Fibroblast of lung (primary cell): ENCODE measurements at regions not wholly inside any gene's neighbourhood (a gene's known extent, or its start where the extent isn't known, plus 50 kb on each side); places are given as distances from the start of the nearest gene placed in this dataset.
A peak's percentile ranks its signal among the peaks of the same experiment; 100 is the strongest.

ENCODE experiments used
- DNase-seq, 2 donors: peaks; one replicate each; pipeline versions ENCODE4 v3.0.0 to v3.0.0-alpha.2; 2010; ENCODE audit warnings: low read depth in 2 of 2
- H2AFZ ChIP-seq: 2 replicates; pipeline ENCODE4 v1.5.1; 2012; ENCODE audit warnings: low read length, control low read depth, inconsistent platforms
- H3K27ac ChIP-seq: 2 replicates; pipeline ENCODE4 v1.5.1; 2011; ENCODE audit warnings: low read length, control low read depth; ENCODE audit not compliant: insufficient read depth
- H3K27me3 ChIP-seq: 2 replicates; pipeline ENCODE4 v1.5.1; 2011; ENCODE audit warnings: mild to moderate bottlenecking, low read length; ENCODE audit not compliant: control insufficient read depth, insufficient read depth
- H3K36me3 ChIP-seq: 2 replicates; pipeline ENCODE4 v1.5.1; 2011; ENCODE audit warnings: low read length; ENCODE audit not compliant: control insufficient read depth, insufficient read depth
- H3K4me1 ChIP-seq: 2 replicates; pipeline ENCODE4 v1.5.1; 2011; ENCODE audit warnings: low read length; ENCODE audit not compliant: control insufficient read depth, insufficient read depth; ENCODE audit errors: extremely low read depth
- H3K4me2 ChIP-seq: 2 replicates; pipeline ENCODE4 v1.5.1; 2011; ENCODE audit warnings: low read length, control low read depth; ENCODE audit not compliant: insufficient read depth; ENCODE audit errors: extremely low read depth
- H3K4me3 ChIP-seq, 4 experiments: fragments of 200-600 bp in 1 of 4; sonication (generic) in 1 of 4; replicated peaks in 1 of 4; 2 replicates each; pipeline ENCODE4 v1.5.1; 2011 to 2016; ENCODE audit warnings: low read length in 4 of 4, low read depth in 3 of 4, mild to moderate bottlenecking in 3 of 4, control low read depth in 2 of 4, inconsistent platforms in 1 of 4, mixed read lengths in 1 of 4; ENCODE audit not compliant: insufficient read depth in 1 of 4; ENCODE audit errors: control extremely low read depth in 1 of 4
- H3K79me2 ChIP-seq: 2 replicates; pipeline ENCODE4 v1.5.1; 2012; ENCODE audit warnings: mild to moderate bottlenecking, low read length, inconsistent platforms; ENCODE audit not compliant: control insufficient read depth, insufficient read depth
- H3K9ac ChIP-seq: 2 replicates; pipeline ENCODE4 v1.5.1; 2011; ENCODE audit warnings: mild to moderate bottlenecking, low read length, control low read depth; ENCODE audit not compliant: insufficient read depth
- H3K9me3 ChIP-seq: 2 replicates; pipeline ENCODE4 v1.5.1; 2012; ENCODE audit warnings: low read depth, low read length; ENCODE audit not compliant: control insufficient read depth, insufficient read depth
- H4K20me1 ChIP-seq: 2 replicates; pipeline ENCODE4 v1.5.1; 2011; ENCODE audit warnings: low read length; ENCODE audit not compliant: control insufficient read depth, insufficient read depth; ENCODE audit errors: extremely low read depth
- EZH2 ChIP-seq: IDR thresholded peaks from 2 replicates; pipeline ENCODE4 v1.5.1; 2012; ENCODE audit warnings: low read length, control low read depth, mild to moderate bottlenecking; ENCODE audit errors: missing control alignments
- TF ChIP-seq, protein P1 (sequence below), 2 donors: IDR thresholded peaks in 1 of 2; conservative IDR thresholded peaks in 1 of 2; 1 replicate in 1 of 2; 2 replicates in 1 of 2; pipeline ENCODE4 v1.5.1; 2011 to 2012; ENCODE audit warnings: low read length in 2 of 2, control low read depth in 1 of 2, inconsistent platforms in 1 of 2, low read depth in 1 of 2, mild to moderate bottlenecking in 1 of 2

DNA sequence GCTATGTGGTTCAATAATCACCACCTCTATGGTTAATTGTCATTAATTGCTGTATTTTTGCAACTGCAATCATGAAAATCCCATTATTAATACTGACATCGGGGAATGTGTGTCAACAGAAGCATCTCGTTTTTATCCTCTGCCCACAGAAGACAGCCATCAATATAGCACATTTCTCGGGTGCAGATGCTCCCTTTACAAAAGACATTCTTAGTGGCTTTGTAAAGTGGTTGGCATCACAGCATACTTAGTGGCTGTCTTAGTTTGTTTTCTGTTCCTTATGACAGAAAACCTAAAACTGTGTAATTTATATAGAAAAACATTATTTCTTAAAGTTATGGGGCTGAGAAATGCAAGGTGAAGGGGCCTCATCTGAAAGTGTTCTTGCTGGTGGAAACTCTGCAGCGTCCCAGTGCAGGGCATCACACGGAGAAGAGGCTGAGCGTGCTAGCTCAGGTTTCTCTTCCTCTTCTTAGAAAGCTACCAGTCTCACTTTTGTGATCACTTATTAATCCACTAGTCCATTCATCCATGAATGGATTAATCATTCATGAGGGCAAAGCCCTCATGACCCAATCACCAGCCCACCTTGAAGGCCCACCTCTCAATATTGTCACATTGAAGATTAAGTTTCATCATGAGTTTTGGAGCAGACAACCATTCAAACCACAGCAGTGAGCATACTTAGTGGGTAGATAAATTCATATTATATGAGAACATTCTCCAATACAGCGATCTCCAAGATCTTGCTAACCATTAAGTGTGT, 1067.7 kb upstream of the PABPC4L start:
- Histone ChIP-seq H3K4me3 (no peak overlapping the region), H3K9ac (no peak overlapping the region), H3K36me3 (no peaks in the 10 kb centered on the region), H3K9me3 (no peaks in the 10 kb centered on the region), H3K27me3 (no peaks in the 10 kb centered on the region), H3K4me2 (no peak overlapping the region), H3K79me2 (no peaks in the 10 kb centered on the region), H4K20me1 (no peaks in the 10 kb centered on the region), H2AFZ (no peak overlapping the region), H3K27ac (no peak overlapping the region), H3K4me1 (no peaks in the 10 kb centered on the region)
- DNase-seq: no peak
- no peak for TF ChIP-seq EZH2
- TF ChIP-seq, protein P1, sequence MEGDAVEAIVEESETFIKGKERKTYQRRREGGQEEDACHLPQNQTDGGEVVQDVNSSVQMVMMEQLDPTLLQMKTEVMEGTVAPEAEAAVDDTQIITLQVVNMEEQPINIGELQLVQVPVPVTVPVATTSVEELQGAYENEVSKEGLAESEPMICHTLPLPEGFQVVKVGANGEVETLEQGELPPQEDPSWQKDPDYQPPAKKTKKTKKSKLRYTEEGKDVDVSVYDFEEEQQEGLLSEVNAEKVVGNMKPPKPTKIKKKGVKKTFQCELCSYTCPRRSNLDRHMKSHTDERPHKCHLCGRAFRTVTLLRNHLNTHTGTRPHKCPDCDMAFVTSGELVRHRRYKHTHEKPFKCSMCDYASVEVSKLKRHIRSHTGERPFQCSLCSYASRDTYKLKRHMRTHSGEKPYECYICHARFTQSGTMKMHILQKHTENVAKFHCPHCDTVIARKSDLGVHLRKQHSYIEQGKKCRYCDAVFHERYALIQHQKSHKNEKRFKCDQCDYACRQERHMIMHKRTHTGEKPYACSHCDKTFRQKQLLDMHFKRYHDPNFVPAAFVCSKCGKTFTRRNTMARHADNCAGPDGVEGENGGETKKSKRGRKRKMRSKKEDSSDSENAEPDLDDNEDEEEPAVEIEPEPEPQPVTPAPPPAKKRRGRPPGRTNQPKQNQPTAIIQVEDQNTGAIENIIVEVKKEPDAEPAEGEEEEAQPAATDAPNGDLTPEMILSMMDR (conservative IDR thresholded peaks at IDR 0.05 in 1 of 2, IDR thresholded peaks at IDR 0.05 in 1 of 2; ENCODE audit: low read depth in 1 of 2, low read length in 2 of 2): no peak

DNA sequence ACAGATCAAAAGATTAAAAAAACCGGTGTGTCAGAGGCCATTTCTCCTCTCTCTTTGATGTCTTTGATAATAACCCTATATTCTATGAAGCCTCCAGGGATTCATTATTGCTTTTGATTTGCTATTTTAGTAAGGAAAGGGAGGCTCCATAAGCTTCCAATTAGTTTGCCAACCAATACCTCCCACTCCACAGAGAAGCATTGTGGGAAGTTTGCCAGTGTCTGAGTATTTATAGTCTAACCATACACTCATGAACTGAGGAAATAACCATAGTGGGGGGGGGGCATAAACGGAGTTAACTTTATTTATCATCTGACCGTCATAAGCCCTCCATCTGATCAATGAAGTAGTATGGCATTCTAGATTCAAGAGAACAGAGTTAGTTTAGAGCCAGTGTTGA, 1066.8 kb upstream of the PABPC4L start:
- no peak overlapping the region for H2AFZ ChIP-seq
- H3K9me3 ChIP-seq: no peaks in the 10 kb centered on the region
- TF ChIP-seq, protein P1 (conservative IDR thresholded peaks at IDR 0.05 in 1 of 2, IDR thresholded peaks at IDR 0.05 in 1 of 2; ENCODE audit: low read depth in 1 of 2, low read length in 2 of 2): no peak
- no peak for TF ChIP-seq EZH2
- H3K4me1 ChIP-seq: no peaks in the 10 kb centered on the region
- H3K36me3 ChIP-seq: no peaks in the 10 kb centered on the region
- no peak overlapping the region for H3K4me2 ChIP-seq
- no peaks in the 10 kb centered on the region for H3K27me3 ChIP-seq
- no peak for DNase-seq
- no peaks in the 10 kb centered on the region for H3K79me2 ChIP-seq
- no peak overlapping the region for H3K27ac ChIP-seq
- H4K20me1 ChIP-seq: no peaks in the 10 kb centered on the region
- no peak overlapping the region for H3K9ac ChIP-seq
- no peak overlapping the region for H3K4me3 ChIP-seq

- DNase-seq: peak in 1 of 2 donors; percentile 62
Measured at GRCh38 chr4:135267148-135267865, 1065.7 kb upstream of the PABPC4L start.

More at GRCh38 chr4:135267148-135267865, 1065.7 kb upstream of the PABPC4L start:
- no peak for TF ChIP-seq EZH2
- TF ChIP-seq, protein P1 (conservative IDR thresholded peaks at IDR 0.05 in 1 of 2, IDR thresholded peaks at IDR 0.05 in 1 of 2; ENCODE audit: low read depth in 1 of 2, low read length in 2 of 2): no peak
- Histone ChIP-seq H3K9me3 (no peaks in the 10 kb centered on the region), H3K9ac (no peak overlapping the region), H3K27ac (no peak overlapping the region), H3K4me2 (no peak overlapping the region), H4K20me1 (no peaks in the 10 kb centered on the region), H3K27me3 (no peaks in the 10 kb centered on the region), H3K4me1 (no peaks in the 10 kb centered on the region), H2AFZ (no peak overlapping the region), H3K36me3 (no peaks in the 10 kb centered on the region), H3K4me3 (no peak overlapping the region), H3K79me2 (no peaks in the 10 kb centered on the region)
